KMS-11 (cell line): ENCODE measurements at regions not wholly inside any gene's neighbourhood (a gene's known extent, or its start where the extent isn't known, plus 50 kb on each side); places are given as distances from the start of the nearest gene placed in this dataset.

ENCODE experiments used
- H2AFZ ChIP-seq: fragments of 200-600 bp; sonication (generic); 2 replicates; pipeline ENCODE4 v1.6.1; 2016; ENCODE audit warnings: antibody characterized with exemption, mixed run types, low read depth
- H3K27ac ChIP-seq: fragments of 200-600 bp; sonication (generic); 2 replicates; pipeline ENCODE4 v1.6.1; 2016; ENCODE audit warnings: mild to moderate bottlenecking, mixed run types
- H3K27me3 ChIP-seq: fragments of 200-600 bp; sonication (generic); 2 replicates; pipeline ENCODE4 v1.6.1; 2017; ENCODE audit warnings: mild to moderate bottlenecking, low read depth, mixed run types, moderate library complexity; ENCODE audit not compliant: insufficient read depth
- H3K36me3 ChIP-seq: fragments of 200-600 bp; sonication (generic); 2 replicates; pipeline ENCODE4 v1.6.1; 2017; ENCODE audit warnings: mild to moderate bottlenecking, mixed run types; ENCODE audit not compliant: insufficient read depth
- H3K4me1 ChIP-seq: fragments of 200-600 bp; sonication (generic); 2 replicates; pipeline ENCODE4 v1.6.1; 2016; ENCODE audit warnings: mild to moderate bottlenecking, low read depth, mixed run types; ENCODE audit not compliant: poor library complexity, severe bottlenecking
- H3K4me2 ChIP-seq: fragments of 200-600 bp; sonication (generic); 2 replicates; pipeline ENCODE4 v1.7.0; 2016; ENCODE audit warnings: mild to moderate bottlenecking, mixed run types
- H3K4me3 ChIP-seq: fragments of 200-600 bp; sonication (generic); IDR thresholded peaks from 2 replicates; pipeline ENCODE4 v1.6.1; 2017; ENCODE audit warnings: low read depth, low read length, mixed read lengths; ENCODE audit not compliant: insufficient read depth
- H3K79me2 ChIP-seq: fragments of 200-600 bp; sonication (generic); 2 replicates; pipeline ENCODE4 v1.6.1; 2016; ENCODE audit warnings: low read depth, mixed run types; ENCODE audit not compliant: insufficient read depth
- H3K9ac ChIP-seq: fragments of 200-600 bp; sonication (generic); 2 replicates; pipeline ENCODE4 v1.6.1; 2016; ENCODE audit warnings: mild to moderate bottlenecking, mixed run types
- H4K20me1 ChIP-seq: fragments of 200-600 bp; sonication (generic); 2 replicates; pipeline ENCODE4 v1.6.1; 2016; ENCODE audit warnings: mild to moderate bottlenecking, mixed run types; ENCODE audit not compliant: insufficient read depth
- CTCF ChIP-seq: fragments of 200-600 bp; sonication (generic); conservative IDR thresholded peaks from 2 replicates; pipeline ENCODE4 v1.6.1; 2017; ENCODE audit warnings: low read depth, mild to moderate bottlenecking, antibody characterized with exemption, low read length, moderate library complexity, mixed read lengths

GRCh38 chr10:25849268-25849667 is 84.8 kb upstream of the MYO3A start:
- Histone ChIP-seq H4K20me1 (no peaks in the 10 kb centered on the region), H3K27me3 (no peaks in the 10 kb centered on the region), H3K4me2 (no peak overlapping the region), H3K27ac (no peak overlapping the region), H3K4me3 (no peak overlapping the region), H3K9ac (no peak overlapping the region), H2AFZ (no peak overlapping the region), H3K79me2 (no peaks in the 10 kb centered on the region), H3K36me3 (no peaks in the 10 kb centered on the region), H3K4me1 (no peaks in the 10 kb centered on the region)
- TF ChIP-seq CTCF: no peak

- Histone ChIP-seq H3K79me2 (no peaks in the 10 kb centered on the region), H3K4me2 (no peak overlapping the region), H3K36me3 (no peaks in the 10 kb centered on the region), H2AFZ (no peak overlapping the region), H3K4me3 (no peak overlapping the region), H3K9ac (no peak overlapping the region), H3K27me3 (no peaks in the 10 kb centered on the region), H3K4me1 (no peaks in the 10 kb centered on the region), H3K27ac (no peak overlapping the region), H4K20me1 (no peaks in the 10 kb centered on the region)
- no peak for TF ChIP-seq CTCF
Observed at GRCh38 chr10:25849988-25850387, 84.0 kb upstream of the MYO3A start.

GRCh38 chr10:25851548-25851947 is 82.5 kb upstream of the MYO3A start:
- H3K4me1 ChIP-seq: no peaks in the 10 kb centered on the region
- no peak overlapping the region for H3K27ac ChIP-seq
- no peak overlapping the region for H3K4me3 ChIP-seq
- no peaks in the 10 kb centered on the region for H4K20me1 ChIP-seq
- no peak overlapping the region for H2AFZ ChIP-seq
- H3K79me2 ChIP-seq: no peaks in the 10 kb centered on the region
- H3K27me3 ChIP-seq: no peaks in the 10 kb centered on the region
- H3K9ac ChIP-seq: no peak overlapping the region
- H3K36me3 ChIP-seq: no peaks in the 10 kb centered on the region
- no peak overlapping the region for H3K4me2 ChIP-seq
- no peak for TF ChIP-seq CTCF

GRCh38 chr10:25852364-25852941 is 81.6 kb upstream of the MYO3A start:
- TF ChIP-seq CTCF: no peak

More at GRCh38 chr10:25852364-25852941, 81.6 kb upstream of the MYO3A start:
- no peaks in the 10 kb centered on the region for H3K79me2 ChIP-seq
- H3K4me1 ChIP-seq: no peaks in the 10 kb centered on the region
- no peak overlapping the region for H3K4me2 ChIP-seq
- no peaks in the 10 kb centered on the region for H4K20me1 ChIP-seq
- H3K36me3 ChIP-seq: no peaks in the 10 kb centered on the region
- no peak overlapping the region for H3K4me3 ChIP-seq
- no peak overlapping the region for H3K9ac ChIP-seq
- H3K27ac ChIP-seq: no peak overlapping the region
- H3K27me3 ChIP-seq: no peaks in the 10 kb centered on the region
- no peak overlapping the region for H2AFZ ChIP-seq
